Testis (tissue), 2 donors: ENCODE measurements at regions not wholly inside any gene's neighbourhood (a gene's known extent, or its start where the extent isn't known, plus 50 kb on each side); places are given as distances from the start of the nearest gene placed in this dataset.

Experiments
- DNase-seq: peaks from one replicate; pipeline ENCODE4 v3.0.0-alpha.2; 2019
- H3K27ac ChIP-seq, 2 donors: fragments of 200-600 bp; sonication (generic); one replicate each; pipeline ENCODE4 v1.5.1; 2019
- H3K27me3 ChIP-seq: fragments of 200-600 bp; sonication (generic); one replicate; pipeline ENCODE4 v1.5.1; 2019
- H3K36me3 ChIP-seq: fragments of 200-600 bp; sonication (generic); one replicate; pipeline ENCODE4 v1.5.1; 2017; ENCODE audit warnings: low read depth; ENCODE audit errors: missing control alignments
- H3K4me1 ChIP-seq: fragments of 200-600 bp; sonication (generic); one replicate; pipeline ENCODE4 v1.5.1; 2019
- H3K4me3 ChIP-seq, 2 donors: fragments of 200-600 bp; sonication (generic); one replicate each; pipeline ENCODE4 v1.5.1; 2017 to 2019
- H3K9me3 ChIP-seq: fragments of 200-600 bp; sonication (generic); one replicate; pipeline ENCODE4 v1.5.1; 2017
- POLR2A ChIP-seq: fragments of 450-650 bp; IDR thresholded peaks from one replicate; pipeline ENCODE4 v1.6.1; 2017; ENCODE audit warnings: antibody characterized with exemption, mild to moderate bottlenecking, moderate library complexity
- WGBS, 2 donors: methylation state at CpG; one replicate each; pipeline ENCODE4 v1.1.5; 2018; 5-methylcytosine and 5-hydroxymethylcytosine counted together
- intact Hi-C: fragments of 100-400 bp; cut with DNase I; formaldehyde crosslinking; loops from one replicate; pipeline ENCODE4 v1.15.1; 2023; ENCODE audit warnings: low total_unique reads
- TF ChIP-seq, protein P1 (sequence below), 3 experiments: fragments of 450-650 bp in 2 of 3; fragments of 200-600 bp in 1 of 3; sonication (generic) in 1 of 3; IDR thresholded peaks; one replicate each; pipeline ENCODE4 v1.5.1; 2016 to 2019; ENCODE audit warnings: antibody characterized with exemption in 3 of 3, mild to moderate bottlenecking in 2 of 3, moderate library complexity in 1 of 3

DNA sequence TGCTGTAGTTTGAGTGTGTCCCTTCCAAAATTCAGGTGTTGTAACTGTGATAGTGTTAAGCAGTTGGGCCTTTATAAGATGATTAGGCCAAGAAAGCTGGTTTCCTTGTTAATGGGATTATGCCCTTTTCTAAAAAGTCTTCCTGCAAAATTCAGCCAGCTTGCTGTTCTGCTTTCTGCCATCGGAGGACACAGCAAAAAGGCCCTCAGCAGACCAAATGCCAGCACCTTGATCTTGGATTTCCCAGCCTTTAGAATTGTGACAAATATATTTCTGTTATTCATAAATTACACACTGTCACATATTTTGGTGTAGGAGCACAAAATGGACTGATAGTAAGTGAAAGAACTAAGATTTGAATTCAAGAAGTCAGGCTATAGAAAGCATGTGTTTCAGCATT, 203.2 kb downstream of the IZUMO3 start:
- H3K27ac ChIP-seq = no peak overlapping the region
- no peaks in the 10 kb centered on the region for H3K9me3 ChIP-seq
- DNase-seq = no peak
- H3K4me3 ChIP-seq = no peak overlapping the region
- H3K36me3 ChIP-seq = no peaks in the 10 kb centered on the region
- H3K4me1 ChIP-seq = no peaks in the 10 kb centered on the region
- 74 to 88% methylated on average over 1 of the region's 1 CpG for WGBS, 2 donors
- intact Hi-C loops = no loop called here
- no peak for TF ChIP-seq POLR2A
- TF ChIP-seq, protein P1, sequence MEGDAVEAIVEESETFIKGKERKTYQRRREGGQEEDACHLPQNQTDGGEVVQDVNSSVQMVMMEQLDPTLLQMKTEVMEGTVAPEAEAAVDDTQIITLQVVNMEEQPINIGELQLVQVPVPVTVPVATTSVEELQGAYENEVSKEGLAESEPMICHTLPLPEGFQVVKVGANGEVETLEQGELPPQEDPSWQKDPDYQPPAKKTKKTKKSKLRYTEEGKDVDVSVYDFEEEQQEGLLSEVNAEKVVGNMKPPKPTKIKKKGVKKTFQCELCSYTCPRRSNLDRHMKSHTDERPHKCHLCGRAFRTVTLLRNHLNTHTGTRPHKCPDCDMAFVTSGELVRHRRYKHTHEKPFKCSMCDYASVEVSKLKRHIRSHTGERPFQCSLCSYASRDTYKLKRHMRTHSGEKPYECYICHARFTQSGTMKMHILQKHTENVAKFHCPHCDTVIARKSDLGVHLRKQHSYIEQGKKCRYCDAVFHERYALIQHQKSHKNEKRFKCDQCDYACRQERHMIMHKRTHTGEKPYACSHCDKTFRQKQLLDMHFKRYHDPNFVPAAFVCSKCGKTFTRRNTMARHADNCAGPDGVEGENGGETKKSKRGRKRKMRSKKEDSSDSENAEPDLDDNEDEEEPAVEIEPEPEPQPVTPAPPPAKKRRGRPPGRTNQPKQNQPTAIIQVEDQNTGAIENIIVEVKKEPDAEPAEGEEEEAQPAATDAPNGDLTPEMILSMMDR (IDR thresholded peaks at IDR 0.05) = no peak
- H3K27me3 ChIP-seq = no peaks in the 10 kb centered on the region

DNA sequence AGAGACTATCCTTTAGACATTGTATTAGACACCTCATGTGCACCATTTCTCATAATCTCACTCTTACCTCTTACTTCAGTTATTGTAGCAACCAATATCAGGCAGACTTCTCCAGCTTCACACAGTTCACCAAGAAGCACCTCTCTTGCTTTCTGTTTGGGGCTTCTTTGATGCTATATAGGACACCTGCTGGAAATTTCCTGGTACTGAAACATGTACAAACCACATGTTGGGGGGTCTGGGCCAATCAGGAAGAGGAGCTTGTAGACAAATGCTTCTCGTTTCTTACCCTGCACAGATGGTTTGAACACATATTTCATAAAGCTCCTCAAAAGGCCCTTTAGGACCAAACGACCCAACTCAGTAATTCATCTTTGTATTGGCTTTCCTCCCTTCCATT, 212.1 kb downstream of the IZUMO3 start:
- TF ChIP-seq, protein P1 (IDR thresholded peaks at IDR 0.05) = no peak
- no peak for TF ChIP-seq POLR2A
- DNase-seq = no peak
- H3K36me3 ChIP-seq = no peaks in the 10 kb centered on the region
- H3K4me3 ChIP-seq = no peak overlapping the region
- no peaks in the 10 kb centered on the region for H3K27me3 ChIP-seq
- 46 to 54% methylated on average over 2 of the region's 2 CpGs for WGBS, 2 donors
- no peaks in the 10 kb centered on the region for H3K4me1 ChIP-seq
- intact Hi-C loops = no loop called here
- no peak overlapping the region for H3K27ac ChIP-seq
- H3K9me3 ChIP-seq = no peaks in the 10 kb centered on the region

DNA sequence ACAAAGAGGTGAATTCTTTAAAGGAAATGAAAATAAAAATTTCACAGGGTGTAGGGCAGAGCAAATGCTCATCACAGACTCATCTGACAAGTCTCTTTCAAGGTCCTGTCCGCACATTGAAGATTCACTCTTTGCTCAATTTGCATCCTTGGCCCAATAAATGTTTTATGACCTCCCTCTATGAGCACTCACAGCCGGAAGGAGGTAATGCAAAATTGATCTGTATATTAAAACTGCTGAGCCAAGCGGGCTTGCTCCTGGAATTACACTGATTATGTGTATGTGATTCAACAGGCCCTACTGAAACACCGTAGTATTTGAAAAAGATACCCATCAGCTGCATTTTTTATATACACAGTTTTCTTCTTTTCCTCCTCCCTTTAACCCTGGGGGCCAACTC, 246.8 kb downstream of the IZUMO3 start:
- H3K27ac ChIP-seq = no peak overlapping the region
- WGBS, 2 donors = 88 to 93% methylated on average over 4 of the region's 4 CpGs
- no peak for DNase-seq
- H3K36me3 ChIP-seq = no peaks in the 10 kb centered on the region
- no peaks in the 10 kb centered on the region for H3K4me1 ChIP-seq
- intact Hi-C loops = no loop called here
- no peaks in the 10 kb centered on the region for H3K9me3 ChIP-seq
- no peaks in the 10 kb centered on the region for H3K27me3 ChIP-seq
- TF ChIP-seq, protein P1 (IDR thresholded peaks at IDR 0.05) = no peak
- no peak for TF ChIP-seq POLR2A
- H3K4me3 ChIP-seq = no peak overlapping the region

DNA sequence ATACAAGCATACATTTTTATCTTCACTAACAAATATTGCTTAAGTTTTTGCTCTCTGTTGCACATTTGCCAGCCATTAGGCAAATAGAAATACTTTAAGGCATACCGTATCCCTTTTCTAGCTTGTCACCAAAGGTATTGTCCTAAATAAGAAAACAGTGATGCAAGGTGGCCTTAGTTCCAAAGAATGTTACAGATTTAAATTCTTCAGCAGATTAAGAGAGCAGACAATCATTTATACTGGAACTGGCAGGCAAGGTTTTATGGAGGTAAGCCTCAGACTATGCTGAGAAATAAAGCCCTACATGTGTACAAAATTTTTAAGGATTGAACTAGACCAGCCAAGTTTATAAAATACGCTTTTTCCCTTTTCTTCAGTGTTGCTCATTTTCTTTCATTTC, 247.8 kb downstream of the IZUMO3 start:
- intact Hi-C loops = no loop called here
- H3K27ac ChIP-seq = no peak overlapping the region
- H3K36me3 ChIP-seq = no peaks in the 10 kb centered on the region
- TF ChIP-seq, protein P1 (IDR thresholded peaks at IDR 0.05) = no peak
- no peak for TF ChIP-seq POLR2A
- H3K4me1 ChIP-seq = no peaks in the 10 kb centered on the region
- no peak overlapping the region for H3K4me3 ChIP-seq
- WGBS, 2 donors = 90 to 94% methylated on average over 2 of the region's 2 CpGs
- no peak for DNase-seq
- H3K9me3 ChIP-seq = no peaks in the 10 kb centered on the region
- H3K27me3 ChIP-seq = no peaks in the 10 kb centered on the region

DNA sequence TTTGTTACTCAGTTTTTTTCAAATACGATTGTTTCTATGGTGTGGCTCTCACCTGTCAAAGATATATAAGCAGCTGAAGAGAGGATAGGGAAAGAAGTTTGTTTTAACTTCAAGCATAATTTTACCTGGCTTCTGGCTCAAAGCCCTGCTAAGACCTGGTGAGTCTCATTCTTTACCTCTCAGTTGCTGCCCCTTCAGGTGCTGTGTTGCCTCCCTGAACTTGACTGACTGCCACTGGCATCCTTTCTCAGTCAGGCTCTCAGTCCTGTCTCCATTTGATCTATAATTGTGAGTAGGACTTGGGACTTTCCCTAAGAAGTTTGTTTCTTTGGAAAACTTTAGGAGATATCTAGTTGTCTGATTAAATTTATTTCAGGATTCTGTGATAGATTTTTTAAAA, 249.6 kb downstream of the IZUMO3 start:
- Histone ChIP-seq H3K27ac (no peak overlapping the region), H3K9me3 (no peaks in the 10 kb centered on the region), H3K4me3 (no peak overlapping the region), H3K36me3 (no peaks in the 10 kb centered on the region), H3K4me1 (no peaks in the 10 kb centered on the region), H3K27me3 (no peaks in the 10 kb centered on the region)
- intact Hi-C loops = no loop called here
- DNase-seq = no peak
- 75 to 84% methylated on average over 1 of the region's 1 CpG for WGBS, 2 donors
- no peak for TF ChIP-seq POLR2A
- TF ChIP-seq, protein P1 (IDR thresholded peaks at IDR 0.05) = no peak
